NCI-H526 (cell line): ENCODE measurements at regions not wholly inside any gene's neighbourhood (a gene's known extent, or its start where the extent isn't known, plus 50 kb on each side); places are given as distances from the start of the nearest gene placed in this dataset.
"Not testable (repeated sequence)": the region's sequence is repeated elsewhere in the genome, so short reads cannot be mapped to it uniquely, and the experiment has no call there.

Experiments used
- DNase-seq, 2 experiments: peaks; one replicate each; lab custom pipeline; 2025; lab: John Stamatoyannopoulos, UW

GRCh38 chr1:219726480-219727272 is 113.8 kb upstream of the ZC3H11B start:
- DNase-seq: no peak

- no peak for DNase-seq
These were observed 111.5 kb upstream of the ZC3H11B start for GRCh38 chr1:219724440-219724839.

- DNase-seq: no peak
These were observed 104.6 kb upstream of the ZC3H11B start for GRCh38 chr1:219717536-219717935.

- no peak for DNase-seq
These were observed 103.8 kb upstream of the ZC3H11B start for GRCh38 chr1:219716611-219717114.

GRCh38 chr1:219713981-219714381 is 101.1 kb upstream of the ZC3H11B start:
- no peak for DNase-seq

- DNase-seq: no peak
These were observed 99.6 kb upstream of the ZC3H11B start for GRCh38 chr1:219712506-219712905.

- DNase-seq: no peak
These were observed 97.8 kb upstream of the ZC3H11B start for GRCh38 chr1:219710529-219711194.

GRCh38 chr1:219708919-219709543 is 96.1 kb upstream of the ZC3H11B start:
- DNase-seq: no peak

GRCh38 chr1:219707885-219708284 is 95.0 kb upstream of the ZC3H11B start:
- DNase-seq: not testable (repeated sequence)

GRCh38 chr1:219704331-219704730 is 91.4 kb upstream of the ZC3H11B start:
- DNase-seq: not testable (repeated sequence)

GRCh38 chr1:219703368-219703639 is 90.4 kb upstream of the ZC3H11B start:
- DNase-seq: no peak

GRCh38 chr1:219701476-219701875 is 88.6 kb upstream of the ZC3H11B start:
- DNase-seq: no peak

GRCh38 chr1:219699870-219700269 is 87.0 kb upstream of the ZC3H11B start:
- no peak for DNase-seq

GRCh38 chr1:219697682-219698081 is 84.8 kb upstream of the ZC3H11B start:
- no peak for DNase-seq

- DNase-seq: no peak
These were observed 80.1 kb upstream of the ZC3H11B start for GRCh38 chr1:219692981-219693380.

GRCh38 chr1:219689774-219690173 is 76.9 kb upstream of the ZC3H11B start:
- DNase-seq: no peak

GRCh38 chr1:219687779-219688178 is 74.9 kb upstream of the ZC3H11B start:
- no peak for DNase-seq

GRCh38 chr1:219686171-219686570 is 73.3 kb upstream of the ZC3H11B start:
- DNase-seq: no peak

GRCh38 chr1:219682788-219683187 is 69.9 kb upstream of the ZC3H11B start:
- no peak for DNase-seq

- no peak for DNase-seq
These were observed 69.0 kb upstream of the ZC3H11B start for GRCh38 chr1:219681876-219682275.

GRCh38 chr1:219676012-219676765 is 63.3 kb upstream of the ZC3H11B start:
- no peak for DNase-seq

- DNase-seq: no peak
These were observed 57.7 kb upstream of the ZC3H11B start for GRCh38 chr1:219670426-219671149.
